Esophagus squamous epithelium (tissue), 4 donors: ENCODE measurements at regions not wholly inside any gene's neighbourhood (a gene's known extent, or its start where the extent isn't known, plus 50 kb on each side); places are given as distances from the start of the nearest gene placed in this dataset.

Experiments
- POLR2A ChIP-seq, 4 donors: fragments of 450-650 bp; IDR thresholded peaks; one replicate each; pipeline ENCODE4 v1.6.1; 2017; ENCODE audit warnings: antibody characterized with exemption in 4 of 4, mild to moderate bottlenecking in 4 of 4, moderate library complexity in 3 of 4
- TF ChIP-seq, protein P1 (sequence below), 6 experiments: fragments of 450-650 bp in 4 of 6; fragments of 200-600 bp in 2 of 6; sonication (generic) in 2 of 6; IDR thresholded peaks; one replicate each; pipeline ENCODE4 v1.5.1; 2016 to 2019; ENCODE audit warnings: antibody characterized with exemption in 6 of 6, mild to moderate bottlenecking in 4 of 6, moderate library complexity in 4 of 6

GRCh38 chr2:9091811-9092210 is 88.3 kb upstream of the MBOAT2 start:
- TF ChIP-seq, protein P1, sequence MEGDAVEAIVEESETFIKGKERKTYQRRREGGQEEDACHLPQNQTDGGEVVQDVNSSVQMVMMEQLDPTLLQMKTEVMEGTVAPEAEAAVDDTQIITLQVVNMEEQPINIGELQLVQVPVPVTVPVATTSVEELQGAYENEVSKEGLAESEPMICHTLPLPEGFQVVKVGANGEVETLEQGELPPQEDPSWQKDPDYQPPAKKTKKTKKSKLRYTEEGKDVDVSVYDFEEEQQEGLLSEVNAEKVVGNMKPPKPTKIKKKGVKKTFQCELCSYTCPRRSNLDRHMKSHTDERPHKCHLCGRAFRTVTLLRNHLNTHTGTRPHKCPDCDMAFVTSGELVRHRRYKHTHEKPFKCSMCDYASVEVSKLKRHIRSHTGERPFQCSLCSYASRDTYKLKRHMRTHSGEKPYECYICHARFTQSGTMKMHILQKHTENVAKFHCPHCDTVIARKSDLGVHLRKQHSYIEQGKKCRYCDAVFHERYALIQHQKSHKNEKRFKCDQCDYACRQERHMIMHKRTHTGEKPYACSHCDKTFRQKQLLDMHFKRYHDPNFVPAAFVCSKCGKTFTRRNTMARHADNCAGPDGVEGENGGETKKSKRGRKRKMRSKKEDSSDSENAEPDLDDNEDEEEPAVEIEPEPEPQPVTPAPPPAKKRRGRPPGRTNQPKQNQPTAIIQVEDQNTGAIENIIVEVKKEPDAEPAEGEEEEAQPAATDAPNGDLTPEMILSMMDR (IDR thresholded peaks at IDR 0.05): no peak
- no peak for TF ChIP-seq POLR2A (IDR thresholded peaks at IDR 0.05)
